ENCODE measurements at regions not wholly inside any gene's neighbourhood (a gene's known extent, or its start where the extent isn't known, plus 50 kb on each side); places are given as distances from the start of the nearest gene placed in this dataset.
"Not testable (repeated sequence)": the region's sequence is repeated elsewhere in the genome, so short reads cannot be mapped to it uniquely, and the experiment has no call there.

DNA sequence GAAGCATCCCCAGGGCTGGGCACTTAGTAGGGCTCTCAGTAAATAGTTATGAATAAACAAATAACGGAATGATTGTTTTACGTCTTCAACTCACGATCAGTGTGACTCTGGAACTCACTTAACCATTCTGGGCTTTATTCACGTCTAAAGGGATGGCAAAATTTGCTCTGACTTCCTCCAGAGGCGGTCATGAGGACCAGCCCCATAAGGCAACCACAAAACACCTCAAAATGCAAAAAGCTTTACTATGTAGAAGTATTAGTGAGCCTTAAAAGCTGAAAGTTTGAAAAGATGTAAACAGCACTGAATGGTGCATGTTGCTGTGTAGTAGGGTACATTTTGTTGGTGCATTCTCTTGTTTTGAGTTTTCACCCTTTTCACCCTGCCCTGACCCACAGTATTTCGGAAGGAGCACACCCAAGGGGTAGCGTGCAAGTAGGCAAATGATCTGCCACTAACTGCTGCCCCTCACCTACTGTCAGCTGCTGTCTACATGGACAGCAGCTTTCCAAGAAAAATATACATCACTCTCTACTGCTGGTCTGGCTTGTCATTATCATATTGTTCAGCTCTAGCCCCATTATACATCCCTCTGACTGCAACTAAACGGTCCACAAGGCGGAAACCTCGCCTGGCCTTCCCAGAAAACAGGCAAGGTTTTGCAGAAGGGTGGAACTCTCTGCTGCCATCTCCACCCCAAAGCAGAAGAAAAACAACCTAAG, 308.5 kb upstream of the PROK2 start:
- DNase-seq, result no peak

DNA sequence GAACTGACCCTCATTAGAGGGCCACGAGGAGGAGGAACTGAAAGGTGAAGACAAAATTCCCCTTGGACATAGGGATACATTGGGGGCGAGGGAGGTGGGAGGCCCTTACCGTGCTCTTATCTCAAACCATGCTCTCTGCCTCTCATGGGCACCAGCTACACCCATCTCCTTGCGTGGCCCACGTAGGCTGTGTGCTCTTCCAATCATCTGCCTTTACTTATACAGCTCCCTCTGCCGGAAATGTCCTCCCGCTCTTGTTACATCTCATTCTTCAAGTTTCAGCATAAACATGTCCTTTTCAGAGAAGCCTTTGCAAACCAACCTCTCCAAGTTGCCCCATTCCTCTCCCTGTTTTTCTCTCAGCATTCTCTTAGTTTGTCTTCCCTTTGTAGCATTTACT, 307.8 kb upstream of the PROK2 start:
- no peak for DNase-seq

DNA sequence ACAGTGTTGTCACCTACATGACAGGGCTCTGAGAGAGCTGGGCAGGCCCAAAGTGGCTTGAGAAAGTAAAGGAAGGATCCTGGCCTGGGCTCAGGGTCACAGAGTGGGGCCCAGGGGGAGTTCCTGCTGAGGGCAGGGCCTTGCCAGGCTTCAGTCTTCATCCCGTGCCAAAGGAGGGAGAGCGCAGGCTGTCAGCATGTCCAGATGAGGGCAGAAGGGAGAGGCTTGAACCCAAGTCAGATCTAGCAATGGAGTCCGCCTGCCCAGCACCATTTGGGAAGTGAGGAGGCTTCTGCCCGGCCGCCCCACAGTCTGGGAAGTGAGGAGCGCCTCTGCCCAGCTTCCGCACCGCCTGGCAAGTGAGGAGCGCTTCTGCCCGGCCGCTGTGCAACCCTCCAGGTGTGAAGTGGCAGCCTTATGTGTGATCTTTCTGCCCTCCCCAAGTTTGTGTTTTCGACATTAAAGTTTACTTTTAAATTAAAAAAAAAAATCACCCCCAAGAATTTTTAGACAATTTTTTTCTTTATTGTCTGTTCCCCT, 303.6 kb upstream of the PROK2 start:
- DNase-seq, result no peak

DNA sequence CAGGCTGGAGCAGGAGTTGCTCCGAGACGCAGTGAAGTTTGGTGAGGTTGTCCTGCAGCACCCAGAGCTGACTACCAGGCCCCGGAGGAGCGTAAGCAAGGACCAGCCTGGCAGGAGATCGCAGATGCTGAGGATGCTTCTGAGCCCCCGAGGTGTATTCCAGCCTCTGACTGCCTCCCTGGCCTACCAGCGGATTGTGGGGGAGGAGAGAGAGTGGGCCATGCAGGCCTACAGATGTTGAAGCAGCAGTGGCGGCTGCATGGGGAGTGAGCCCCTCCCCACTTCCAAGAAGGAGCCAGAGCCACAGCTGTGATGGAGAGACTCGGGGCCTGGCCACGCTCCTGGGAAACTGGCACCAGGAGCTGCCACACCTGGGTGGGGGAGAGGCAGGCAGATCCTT, 302.5 kb upstream of the PROK2 start:
- no peak for DNase-seq

DNA sequence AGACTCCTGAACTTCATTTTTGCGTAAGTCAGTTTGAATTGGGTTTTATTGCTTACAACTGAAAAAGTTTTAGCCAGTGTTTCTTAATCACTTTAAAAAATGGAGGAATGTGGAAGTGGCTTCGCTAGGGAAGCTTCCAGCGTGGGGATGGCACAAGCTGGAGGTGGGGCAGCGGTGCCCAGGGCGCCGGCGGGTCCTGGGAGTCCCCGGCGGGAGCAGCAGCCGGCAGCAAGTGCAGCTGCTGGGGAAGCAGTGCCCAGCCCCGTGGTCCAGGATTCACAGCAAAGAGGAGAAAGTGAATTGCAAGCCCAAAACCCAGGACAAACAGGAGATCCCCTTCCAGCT, 301.8 kb upstream of the PROK2 start:
- no peak for DNase-seq

DNA sequence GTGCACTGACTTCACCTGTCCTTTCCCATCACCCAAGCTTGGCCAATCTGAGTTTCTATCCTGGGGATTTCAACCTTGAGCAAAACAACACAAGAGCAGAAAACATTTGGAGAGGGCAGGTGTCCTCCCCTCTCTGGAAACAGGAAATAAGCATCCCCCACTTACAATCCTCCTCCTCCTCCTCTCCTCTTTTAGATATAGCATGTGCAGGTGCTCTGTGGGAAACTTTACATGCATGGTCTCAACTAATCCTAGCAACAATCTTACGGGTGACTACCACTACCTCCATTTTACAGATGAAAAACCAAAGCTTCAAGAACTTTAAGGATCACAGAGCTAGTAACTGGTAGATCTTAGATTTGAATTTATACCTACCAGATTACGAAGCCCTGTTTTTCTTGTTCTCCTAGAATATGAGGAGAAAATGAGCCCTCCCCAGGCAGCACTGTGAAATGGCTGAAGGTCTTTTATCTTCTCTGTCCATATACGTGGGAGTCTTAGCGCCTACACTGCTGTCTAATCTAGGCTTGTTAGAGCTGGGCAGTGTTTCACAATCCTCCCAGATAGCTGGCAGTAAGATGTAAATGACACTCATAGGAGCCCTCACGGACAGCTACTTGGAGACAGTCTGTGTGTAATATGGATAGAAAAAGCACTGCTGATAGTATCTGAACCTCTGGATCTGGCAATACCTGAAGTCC, 301.2 kb upstream of the PROK2 start:
- DNase-seq, result no peak

DNA sequence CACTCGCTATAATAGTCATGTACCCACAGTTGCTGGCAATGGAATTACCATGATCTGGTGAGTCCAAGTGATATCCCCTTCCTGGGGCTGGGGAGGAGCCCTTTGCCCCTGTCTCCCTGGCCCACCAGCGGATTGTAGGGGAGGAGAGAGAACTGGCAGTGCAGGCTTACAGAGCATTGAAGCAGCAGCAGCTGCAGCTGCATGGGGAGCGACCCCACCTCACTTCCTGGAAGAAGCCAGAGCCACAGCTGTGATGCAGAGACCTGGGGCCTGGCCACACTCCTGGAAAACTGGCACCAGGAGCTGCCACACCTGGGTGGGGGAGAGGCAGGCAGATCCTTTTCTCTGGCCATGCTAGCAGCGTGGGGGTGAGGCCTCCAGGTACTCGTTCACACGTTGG, 300.1 kb upstream of the PROK2 start:
- no peak for DNase-seq

DNA sequence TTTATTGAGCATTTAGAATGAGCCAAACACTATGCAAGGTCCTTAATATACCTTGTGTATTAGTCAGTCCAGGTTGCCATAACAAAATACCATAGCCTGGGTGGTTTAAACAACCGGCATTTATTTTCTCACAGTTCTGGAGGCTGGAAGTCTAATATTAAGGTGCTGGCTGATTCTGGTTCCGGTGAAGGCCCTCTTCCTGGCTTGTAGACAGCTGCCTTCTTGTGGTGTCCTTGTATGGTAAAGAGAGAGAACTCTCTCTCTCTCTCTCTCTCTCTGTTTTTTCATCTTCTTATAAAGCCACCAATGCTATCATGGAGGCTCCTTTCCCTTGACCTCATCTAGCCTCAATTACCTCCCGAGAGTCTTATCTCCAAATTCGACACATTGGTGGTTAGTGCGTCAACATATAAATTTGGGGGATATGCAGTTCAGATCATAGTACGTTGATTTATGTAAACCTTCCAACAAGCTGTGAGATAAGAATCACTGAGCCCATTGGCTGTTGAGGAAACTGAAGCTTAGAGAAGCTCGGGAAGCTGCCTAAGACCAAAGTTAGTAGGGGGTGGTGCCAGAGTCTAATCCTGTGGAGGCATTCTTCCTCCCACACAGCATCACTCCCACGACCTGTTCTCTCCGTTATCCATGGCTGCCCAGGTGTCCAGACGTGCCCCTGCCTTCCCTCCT, 298.0 kb upstream of the PROK2 start:
- no peak for DNase-seq

DNA sequence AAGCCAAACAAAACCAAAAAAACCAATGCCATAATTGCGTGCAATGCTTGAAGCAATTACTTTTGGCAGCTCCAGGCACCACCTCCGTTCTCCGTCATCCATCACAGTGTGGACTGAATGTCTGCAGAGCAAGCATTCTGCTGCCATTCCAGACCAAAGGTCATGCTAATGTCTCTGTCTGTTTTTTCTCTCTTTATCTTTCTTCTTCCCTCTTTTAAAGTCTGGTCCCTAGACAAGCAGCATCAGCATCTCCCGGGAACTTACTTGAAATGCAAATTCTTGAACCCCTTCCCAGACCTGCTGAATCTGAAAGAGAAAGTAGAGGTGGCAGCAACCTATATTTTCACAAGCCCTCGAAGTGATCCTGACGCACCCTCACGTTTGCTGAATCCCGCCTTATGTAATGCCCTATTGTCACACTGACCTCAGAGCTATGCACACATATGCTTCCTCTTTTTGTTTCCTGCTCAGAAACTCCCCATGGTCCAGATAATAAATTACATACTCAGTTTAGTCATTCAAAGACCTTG, 297.3 kb upstream of the PROK2 start:
- DNase-seq, result no peak

DNA sequence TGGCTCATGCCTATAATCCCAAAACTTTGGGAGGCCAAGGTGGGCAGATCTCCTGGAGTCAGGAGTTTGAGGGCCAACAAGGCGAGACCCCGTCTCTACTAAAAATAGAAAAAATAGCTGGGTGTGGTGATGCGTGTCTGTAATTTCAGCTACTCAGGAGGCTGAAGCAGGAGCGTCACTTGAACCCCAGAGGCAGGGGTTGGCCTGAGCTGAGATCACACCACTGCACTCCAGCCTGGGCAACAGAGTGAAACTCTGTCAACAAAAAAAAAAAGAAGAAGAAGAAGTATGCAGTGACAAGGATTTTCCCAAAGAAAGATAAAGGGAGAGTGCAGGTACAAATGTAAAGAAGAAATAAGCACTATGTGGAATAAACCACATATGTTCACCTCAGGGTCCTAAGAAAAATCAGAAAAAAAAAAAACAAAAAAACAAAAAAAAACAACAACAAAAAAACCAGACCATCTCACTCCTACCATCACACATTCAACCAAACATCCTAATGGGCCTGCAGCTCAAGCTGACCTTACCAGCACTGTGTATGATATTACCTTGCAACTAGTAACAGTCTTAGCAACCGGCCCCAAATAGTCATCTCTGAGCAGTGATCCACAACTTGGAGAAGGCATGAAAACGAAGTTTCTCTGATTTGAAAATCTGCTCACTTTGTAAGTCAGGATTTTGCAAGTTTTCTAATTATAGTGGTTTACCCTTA, 296.7 kb upstream of the PROK2 start:
- DNase-seq, result no peak

DNA sequence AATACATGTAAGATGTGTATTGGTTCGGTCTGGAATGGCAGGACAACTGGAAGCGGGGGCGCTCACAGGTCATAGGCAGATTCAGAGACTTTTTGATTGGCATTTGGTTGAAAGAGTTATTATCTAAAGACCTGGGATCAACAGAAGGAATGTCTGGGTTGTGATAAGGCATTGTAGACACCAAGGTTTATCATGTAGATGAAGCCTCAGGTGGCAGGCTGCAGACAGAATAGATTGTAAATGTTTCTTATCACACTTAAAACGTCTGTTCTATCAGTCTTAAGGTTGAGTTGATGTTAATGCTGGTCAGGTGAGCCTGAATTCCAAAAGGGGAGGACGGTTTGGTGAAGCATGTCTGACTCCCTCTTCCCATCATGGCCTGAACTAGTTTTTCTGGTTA, 295.9 kb upstream of the PROK2 start:
- no peak for DNase-seq

DNA sequence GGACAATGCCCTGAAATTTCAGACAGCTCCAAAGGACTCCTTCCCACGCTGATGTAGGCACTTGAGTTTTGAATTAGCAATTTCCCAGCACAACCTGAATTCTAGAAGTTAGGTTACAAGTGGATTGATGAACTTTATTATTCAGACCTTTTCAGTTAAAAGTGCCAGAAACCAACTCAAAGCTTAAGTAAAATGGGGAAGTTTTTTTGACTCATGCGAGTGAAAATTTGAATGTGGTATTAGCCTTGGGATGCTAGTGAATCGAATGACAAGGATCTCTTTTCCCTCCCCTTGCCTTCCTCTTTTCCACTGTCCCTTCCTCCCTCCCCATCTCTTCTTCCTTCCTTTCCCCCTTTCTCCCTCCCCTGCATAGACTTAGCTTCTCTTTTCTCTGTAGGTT, 295.1 kb upstream of the PROK2 start:
- no peak for DNase-seq

DNA sequence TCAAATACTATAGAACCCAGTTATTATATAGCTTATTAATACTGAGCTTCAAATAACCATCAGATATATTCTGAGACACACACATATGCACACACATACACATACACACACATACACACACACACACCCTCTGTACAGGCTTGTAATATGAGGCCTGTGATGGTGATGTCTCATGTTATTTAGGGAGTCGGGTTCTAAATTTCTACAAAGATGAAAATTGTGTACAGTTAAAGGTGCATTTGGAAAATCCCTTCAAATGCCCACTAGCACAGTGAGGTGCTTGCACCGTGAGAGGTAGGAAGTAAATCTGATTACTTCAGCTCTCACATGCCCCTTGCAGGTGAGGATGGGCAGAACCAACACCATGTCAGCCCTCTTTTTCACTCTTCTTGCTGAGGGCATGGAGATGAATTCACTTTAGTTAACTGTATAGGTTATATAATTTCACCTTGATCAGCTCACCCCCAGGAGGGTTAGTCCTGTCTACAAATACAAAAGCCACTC, 294.5 kb upstream of the PROK2 start:
- DNase-seq, result no peak

DNA sequence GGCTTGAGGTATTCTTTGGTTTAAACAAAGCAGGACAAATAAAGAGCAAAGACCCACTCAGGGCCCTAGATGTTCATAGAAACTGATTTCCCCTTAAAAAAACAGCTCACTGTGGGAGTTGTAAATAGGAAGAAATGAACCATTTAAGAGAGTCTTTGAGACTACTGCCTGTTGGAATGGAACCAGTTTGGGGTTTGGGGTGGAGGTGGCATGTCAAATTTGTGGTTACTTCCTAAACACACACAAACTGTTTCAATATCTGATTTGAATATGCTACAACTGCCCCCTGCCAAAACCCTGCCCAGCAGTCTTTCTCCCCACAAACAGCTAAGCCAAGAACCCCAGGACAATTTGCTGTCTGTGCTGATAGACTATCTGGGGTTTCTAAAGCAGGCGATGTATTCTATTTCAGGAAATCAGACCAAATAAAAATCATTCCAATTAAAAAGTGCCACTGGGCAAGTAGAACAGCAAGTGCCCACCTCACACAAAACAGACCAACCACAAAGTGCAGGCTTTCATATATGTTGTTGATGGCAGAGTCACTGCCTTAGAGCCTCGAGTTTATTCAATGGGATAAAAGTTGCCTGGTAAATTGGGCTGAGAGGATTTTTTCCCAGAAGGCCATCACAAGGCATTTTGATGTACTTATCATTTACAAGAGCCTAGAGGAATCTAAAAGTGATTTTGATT, 293.9 kb upstream of the PROK2 start:
- DNase-seq, result no peak

DNA sequence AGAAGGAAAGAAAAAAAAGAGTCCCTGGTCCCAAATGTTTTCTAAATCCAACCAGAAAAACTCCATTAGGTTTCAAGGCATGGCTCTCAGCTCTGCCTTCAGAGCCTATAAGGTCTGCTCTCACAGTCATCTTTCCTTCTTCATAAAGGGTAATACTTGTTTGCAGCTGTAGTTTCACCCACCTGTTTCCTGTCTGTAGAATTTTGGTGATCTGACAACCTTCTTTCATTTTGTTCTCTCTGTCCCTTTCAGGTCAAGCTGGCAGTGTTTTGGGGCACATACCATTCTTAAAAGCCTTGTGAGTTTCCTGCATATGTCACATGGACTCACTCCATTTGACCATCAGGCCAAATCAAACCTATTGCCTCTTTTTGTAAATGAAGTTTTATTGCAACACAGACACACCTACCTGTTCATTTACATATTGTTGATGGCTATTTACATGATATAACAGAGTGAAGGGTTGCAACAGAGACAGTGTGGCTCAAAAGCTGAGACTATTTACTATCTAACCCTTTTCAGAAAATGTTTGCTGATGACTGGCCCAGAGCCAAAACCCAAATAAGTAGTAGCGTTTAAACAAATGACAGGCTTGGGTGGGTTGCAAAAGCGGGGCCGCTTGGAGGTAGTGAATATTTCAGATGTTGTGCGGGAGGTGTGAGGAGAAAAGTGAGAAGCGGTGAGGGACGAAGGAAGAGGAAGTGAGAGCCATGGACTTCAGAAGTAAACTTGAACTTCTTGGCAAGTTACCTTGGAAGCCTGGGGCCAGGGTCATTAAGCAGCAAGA, 292.7 kb upstream of the PROK2 start:
- no peak for DNase-seq

DNA sequence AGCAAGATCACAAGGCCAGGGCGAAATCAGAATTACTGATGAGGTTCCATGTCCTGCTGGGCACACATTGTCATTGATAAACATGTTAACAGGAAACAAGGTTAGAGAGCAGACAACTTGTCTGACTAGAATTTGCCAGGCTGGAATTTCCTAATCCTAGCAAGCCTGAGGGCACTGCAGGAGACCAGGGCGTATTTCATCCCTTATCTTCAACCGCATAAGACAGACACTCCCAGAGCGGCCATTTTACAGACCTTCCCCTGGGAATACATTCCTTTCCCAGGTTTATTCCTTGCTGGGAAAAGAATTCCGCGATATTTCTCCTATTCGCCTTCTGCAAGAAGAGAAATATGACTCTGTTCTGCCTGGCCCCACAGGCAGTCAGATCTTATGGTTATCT, 290.9 kb upstream of the PROK2 start:
- not testable (repeated sequence) for DNase-seq

DNA sequence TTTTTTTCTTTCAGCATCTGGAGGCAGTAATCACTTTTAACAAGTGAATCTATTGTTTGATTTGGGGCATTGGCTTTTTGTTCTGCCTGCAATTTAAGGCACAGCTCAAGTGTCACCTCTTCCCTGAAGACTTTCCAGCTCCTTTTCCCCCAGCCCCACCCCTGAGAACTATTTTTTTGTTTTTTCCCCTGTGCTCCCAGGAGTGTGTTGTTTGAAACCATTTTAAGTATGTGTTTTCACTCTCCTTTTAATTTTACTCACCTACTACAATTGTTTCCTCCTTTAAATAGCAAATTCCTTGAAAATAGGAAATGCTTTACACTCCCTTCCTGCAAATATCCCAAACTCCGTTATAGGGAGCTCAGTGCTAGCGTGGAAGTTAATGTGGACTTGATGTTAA, 286.7 kb upstream of the PROK2 start:
- DNase-seq, result no peak

DNA sequence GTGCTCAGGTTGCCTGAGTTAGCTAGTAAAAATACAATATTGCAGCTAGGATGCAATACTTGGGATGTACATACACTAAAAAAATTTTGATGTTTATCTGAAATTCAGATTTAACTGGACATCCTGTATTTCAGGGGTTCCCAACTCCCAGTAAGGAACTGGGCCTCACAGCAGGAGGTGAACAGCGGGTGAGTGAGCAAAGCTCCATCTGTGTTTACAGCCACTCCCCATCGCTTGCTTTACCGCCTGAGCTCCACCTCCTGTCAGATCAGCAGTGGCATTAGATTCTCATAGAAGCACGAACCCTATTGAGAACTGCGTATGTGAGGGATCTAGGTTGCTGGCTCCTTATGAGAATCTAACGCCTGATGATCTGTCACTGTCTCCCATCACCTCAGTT, 285.1 kb upstream of the PROK2 start:
- DNase-seq, result no peak

DNA sequence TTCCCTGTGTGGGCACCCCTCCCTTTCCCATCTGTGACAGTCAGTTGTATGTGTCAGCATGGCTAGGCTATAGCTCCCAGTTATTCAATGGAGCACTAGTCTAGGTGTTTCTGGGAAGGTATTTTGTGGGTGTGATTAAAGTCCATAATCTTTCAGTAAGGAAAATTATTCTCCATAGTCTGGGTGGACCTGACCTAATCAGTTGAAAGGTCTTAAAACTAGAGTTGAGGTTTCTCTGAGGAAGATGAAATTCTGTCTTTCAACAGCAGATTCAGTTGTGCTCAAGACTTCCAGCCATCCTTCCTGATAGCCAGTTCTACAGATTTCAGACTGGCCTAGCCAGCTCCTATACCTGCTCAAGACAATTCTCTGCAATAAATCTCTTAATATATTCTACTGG, 284.6 kb upstream of the PROK2 start:
- no peak for DNase-seq

DNA sequence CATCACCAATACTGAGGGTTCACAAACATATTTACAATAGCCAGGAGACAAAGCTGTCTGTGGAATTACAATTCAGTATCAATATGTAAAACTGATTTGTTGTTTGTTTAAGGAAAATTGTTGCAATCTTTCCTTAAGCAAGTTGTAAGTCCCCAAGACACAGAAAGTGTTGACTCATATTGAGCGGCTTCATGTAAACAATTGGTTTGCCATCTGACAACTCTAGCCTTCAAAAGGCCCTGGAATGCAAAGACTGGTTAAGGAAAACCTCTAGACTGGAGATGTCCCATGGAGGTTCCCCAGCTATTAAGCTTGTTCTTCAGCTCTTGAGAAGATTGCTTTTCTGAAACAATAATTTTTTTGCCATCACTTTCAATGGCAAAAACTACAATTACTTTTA, 283.7 kb upstream of the PROK2 start:
- no peak for DNase-seq

DNA sequence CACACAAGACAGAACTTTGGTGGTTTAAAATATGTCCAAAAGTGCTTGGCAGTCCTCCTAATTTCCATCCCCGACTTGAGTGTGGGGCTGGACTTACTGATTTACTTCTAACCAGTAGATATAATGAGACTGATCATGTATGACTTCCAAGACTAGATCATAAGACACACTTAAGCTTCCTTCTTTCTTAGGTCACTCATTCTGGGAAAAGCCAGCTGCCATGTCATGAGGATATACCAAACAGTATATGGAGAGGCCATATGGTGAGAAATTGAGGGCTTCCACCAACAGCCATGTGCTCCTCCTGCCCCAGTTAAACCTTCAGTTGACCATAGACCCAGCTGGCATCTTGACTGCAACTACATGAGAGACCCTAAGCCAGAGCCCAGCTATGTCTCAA, 282.8 kb upstream of the PROK2 start:
- DNase-seq, result no peak

Measured in NCI-H1092 treated with DMSO at 0.1 percent for 48 hours (cell line).